GM12878 (cell line): ENCODE measurements at regions not wholly inside any gene's neighbourhood (a gene's known extent, or its start where the extent isn't known, plus 50 kb on each side); places are given as distances from the start of the nearest gene placed in this dataset.

Source experiments
- CBX3 ChIP-seq: fragments of 200-600 bp; sonication (generic); IDR thresholded peaks from 2 replicates; pipeline ENCODE4 v1.6.1; 2016; ENCODE audit warnings: low read depth, borderline replicate concordance
- CHD1 ChIP-seq: IDR thresholded peaks from 2 replicates; pipeline ENCODE4 v1.6.1; 2012; ENCODE audit warnings: low read depth, low read length, improper control_type of control experiment
- CREB1 ChIP-seq: IDR thresholded peaks from 2 replicates; pipeline ENCODE4 v1.6.1; 2012; ENCODE audit warnings: low read depth, mild to moderate bottlenecking, inconsistent platforms
- CTCF ChIP-seq, 3 experiments: IDR thresholded peaks in 2 of 3; conservative IDR thresholded peaks in 1 of 3; 2 replicates each; pipeline ENCODE4 v1.5.1; 2011; ENCODE audit warnings: low read depth in 3 of 3, low read length in 3 of 3, mild to moderate bottlenecking in 3 of 3, control low read depth in 2 of 3, moderate library complexity in 2 of 3, inconsistent platforms in 1 of 3, mixed read lengths in 1 of 3; ENCODE audit not compliant: control insufficient read depth in 2 of 3, insufficient read depth in 1 of 3; ENCODE audit errors: extremely low read depth in 1 of 3
- HCFC1 ChIP-seq: fragments of 150-350 bp; IDR thresholded peaks from 2 replicates; pipeline ENCODE4 v1.6.1; 2014; ENCODE audit warnings: low read length
- RELA ChIP-seq: fragments of 450-650 bp; IDR thresholded peaks from 2 replicates; pipeline ENCODE4 v1.8.0; 2014; ENCODE audit warnings: borderline replicate concordance; ENCODE audit not compliant: partially characterized antibody
- YBX1 ChIP-seq: fragments of 450-650 bp; IDR thresholded peaks from 2 replicates; pipeline ENCODE4 v1.6.1; 2016; ENCODE audit warnings: antibody characterized with exemption
- ZBTB4 ChIP-seq: fragments of 450-650 bp; formaldehyde crosslinking; IDR thresholded peaks from 2 replicates; pipeline ENCODE4 v1.4.0; 2022; ENCODE audit warnings: mild to moderate bottlenecking, moderate library complexity
- ZNF274 ChIP-seq: IDR thresholded peaks from one replicate; pipeline ENCODE4 v1.8.0; 2011; ENCODE audit not compliant: insufficient read length, insufficient read depth

GRCh38 chr3:77889616-77890015 is 849.7 kb downstream of the ROBO2 start:
- TF ChIP-seq CHD1: no peak
- no peak for TF ChIP-seq CREB1
- no peak for TF ChIP-seq CTCF (IDR thresholded peaks at IDR 0.05 in 2 of 3, conservative IDR thresholded peaks at IDR 0.05 in 1 of 3; ENCODE audit: control insufficient read depth in 2 of 3, extremely low read depth in 1 of 3, insufficient read depth in 1 of 3, low read depth in 3 of 3, low read length in 3 of 3)
- no peak for TF ChIP-seq HCFC1
- no peak for TF ChIP-seq CBX3
- no peak for TF ChIP-seq YBX1
- no peak for TF ChIP-seq ZBTB4 (CRISPR knock-in tag)
- TF ChIP-seq ZNF274: no peak
- TF ChIP-seq RELA: no peak
